Ovary (tissue), 7 donors: ENCODE measurements at regions not wholly inside any gene's neighbourhood (a gene's known extent, or its start where the extent isn't known, plus 50 kb on each side); places are given as distances from the start of the nearest gene placed in this dataset.

ENCODE experiments used
- DNase-seq, 5 donors: peaks; one replicate each; pipeline ENCODE4 v3.0.0-alpha.2; 2019 to 2020
- H3K27ac ChIP-seq, 2 donors: fragments of 200-600 bp; one replicate each; pipeline versions ENCODE4 v1.5.1 to v1.8.0; 2019 to 2022
- H3K27me3 ChIP-seq: fragments of 200-600 bp; one replicate; pipeline ENCODE4 v1.8.0; 2022
- H3K36me3 ChIP-seq: fragments of 200-600 bp; sonication (generic); one replicate; pipeline ENCODE4 v1.5.1; 2019
- H3K4me1 ChIP-seq: one replicate; pipeline ENCODE4 v1.8.1; 2013; ENCODE audit warnings: mild to moderate bottlenecking, moderate library complexity; ENCODE audit not compliant: insufficient read depth
- H3K4me3 ChIP-seq: fragments of 200-600 bp; sonication (generic); one replicate; pipeline ENCODE4 v1.5.1; 2017
- H3K9me3 ChIP-seq, 2 donors: fragments of 200-600 bp in 1 of 2; sonication (generic) in 1 of 2; one replicate each; pipeline versions ENCODE4 v1.5.1 to v1.8.1; 2013 to 2019; ENCODE audit warnings: mild to moderate bottlenecking in 1 of 2, moderate library complexity in 1 of 2
- EP300 ChIP-seq: sonication (generic); formaldehyde crosslinking; IDR thresholded peaks from one replicate; pipeline ENCODE4 v1.6.1; 2017; ENCODE audit warnings: antibody characterized with exemption
- POLR2A ChIP-seq: fragments of 450-650 bp; IDR thresholded peaks from one replicate; pipeline ENCODE4 v1.6.1; 2017; ENCODE audit warnings: antibody characterized with exemption, mild to moderate bottlenecking, moderate library complexity
- WGBS, 3 donors: extraction: QIAGEN DNeasy Blood & Tissue Kit in 1 of 3; methylation state at CpG; one replicate each; pipeline versions ENCODE4 v1.1.5 to v1.1.7; 2013 to 2017; 5-methylcytosine and 5-hydroxymethylcytosine counted together
- intact Hi-C, 4 donors: fragments of 100-400 bp; cut with DNase I; formaldehyde crosslinking; loops; one replicate each; pipeline versions ENCODE4 v1.11.0 to v1.15.1; 2022 to 2023
- TF ChIP-seq, protein P1 (sequence below), 3 donors: fragments of 450-650 bp in 2 of 3; fragments of 200-600 bp in 1 of 3; IDR thresholded peaks; one replicate each; pipeline versions ENCODE4 v1.5.1 to v1.8.0; 2016 to 2022; ENCODE audit warnings: antibody characterized with exemption in 3 of 3, mild to moderate bottlenecking in 1 of 3
- donor health status: DM: no; HTN: no; CAD: no; lungs with moderate emphysema.
- donor health status: DM: no; HTN: no; CAD: no.
- donor health status: Bipolar disorder and iron deficiency.
- donor health status: DM: no; HTN: no; CAD: no.
- donor health status: DM: yes; HTN: yes; CAD: no.

DNA sequence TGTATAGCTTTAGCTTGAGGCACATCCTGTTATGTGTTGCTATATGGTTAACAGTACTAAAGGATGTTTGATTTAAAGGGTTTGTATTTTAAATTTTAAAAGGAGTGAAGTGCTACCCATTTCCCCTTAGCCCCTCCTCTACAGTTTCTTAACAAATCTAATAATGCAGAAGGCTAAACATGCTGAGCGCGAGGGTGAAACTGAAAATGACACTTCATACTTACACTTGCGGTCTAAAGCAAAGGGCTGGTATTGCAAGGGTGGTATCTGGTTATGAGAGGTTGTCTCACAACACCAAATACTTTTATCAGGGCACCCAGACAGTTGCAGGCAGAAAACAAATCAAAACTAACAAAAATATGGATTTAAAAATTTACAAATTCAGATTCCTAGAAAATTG is 172.3 kb downstream of the SIPA1L2 start:
- no peak overlapping the region for H3K27ac ChIP-seq
- TF ChIP-seq, protein P1, sequence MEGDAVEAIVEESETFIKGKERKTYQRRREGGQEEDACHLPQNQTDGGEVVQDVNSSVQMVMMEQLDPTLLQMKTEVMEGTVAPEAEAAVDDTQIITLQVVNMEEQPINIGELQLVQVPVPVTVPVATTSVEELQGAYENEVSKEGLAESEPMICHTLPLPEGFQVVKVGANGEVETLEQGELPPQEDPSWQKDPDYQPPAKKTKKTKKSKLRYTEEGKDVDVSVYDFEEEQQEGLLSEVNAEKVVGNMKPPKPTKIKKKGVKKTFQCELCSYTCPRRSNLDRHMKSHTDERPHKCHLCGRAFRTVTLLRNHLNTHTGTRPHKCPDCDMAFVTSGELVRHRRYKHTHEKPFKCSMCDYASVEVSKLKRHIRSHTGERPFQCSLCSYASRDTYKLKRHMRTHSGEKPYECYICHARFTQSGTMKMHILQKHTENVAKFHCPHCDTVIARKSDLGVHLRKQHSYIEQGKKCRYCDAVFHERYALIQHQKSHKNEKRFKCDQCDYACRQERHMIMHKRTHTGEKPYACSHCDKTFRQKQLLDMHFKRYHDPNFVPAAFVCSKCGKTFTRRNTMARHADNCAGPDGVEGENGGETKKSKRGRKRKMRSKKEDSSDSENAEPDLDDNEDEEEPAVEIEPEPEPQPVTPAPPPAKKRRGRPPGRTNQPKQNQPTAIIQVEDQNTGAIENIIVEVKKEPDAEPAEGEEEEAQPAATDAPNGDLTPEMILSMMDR (IDR thresholded peaks at IDR 0.05), result no peak
- no peak for TF ChIP-seq POLR2A
- no peak for TF ChIP-seq EP300
- no peaks in the 10 kb centered on the region for H3K9me3 ChIP-seq
- 88 to 94% (median 92%) methylated on average over 3 of the region's 3 CpGs for WGBS, 3 donors
- H3K4me3 ChIP-seq, result no peak overlapping the region
- no peaks in the 10 kb centered on the region for H3K27me3 ChIP-seq
- intact Hi-C loops, result loop anchor here in 1 of 4 donors (1.0 kb wide), 1 partner anchor 45 kb away; no protein-coding TSS in a partner anchor
- no peaks in the 10 kb centered on the region for H3K4me1 ChIP-seq
- no peaks in the 10 kb centered on the region for H3K36me3 ChIP-seq
- DNase-seq, result no peak

DNA sequence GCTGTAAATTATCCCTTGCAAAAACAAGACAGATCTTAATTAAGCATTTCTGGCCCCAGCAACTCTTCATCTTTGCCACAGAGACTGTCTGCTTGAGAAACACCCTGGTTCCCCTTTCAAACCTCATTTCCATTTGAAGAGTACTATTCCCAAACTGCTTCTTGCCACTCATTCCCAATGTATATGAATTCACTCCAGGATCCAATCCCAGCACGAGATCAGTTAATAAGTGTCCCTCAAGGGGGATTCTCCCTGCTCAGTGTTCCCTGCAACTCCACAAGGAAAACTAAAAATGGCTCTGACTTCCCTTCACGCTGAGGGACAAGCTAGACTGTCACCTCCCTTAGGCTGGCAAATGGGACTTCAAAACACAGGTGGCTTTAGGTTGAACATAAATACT is 173.2 kb downstream of the SIPA1L2 start:
- no peak for DNase-seq
- Histone ChIP-seq H3K9me3 (no peaks in the 10 kb centered on the region), H3K4me3 (no peak overlapping the region), H3K27ac (no peak overlapping the region), H3K36me3 (no peaks in the 10 kb centered on the region), H3K27me3 (no peaks in the 10 kb centered on the region), H3K4me1 (peaks cover 2% of the 10 kb centered on the region)
- intact Hi-C loops, result loop anchor here in 1 of 4 donors (1.0 kb wide), 1 partner anchor 46 kb away; no protein-coding TSS in a partner anchor
- TF ChIP-seq, protein P1 (IDR thresholded peaks at IDR 0.05), result no peak
- TF ChIP-seq POLR2A (no peak), EP300 (no peak)
- WGBS, 3 donors, result 81 to 87% (median 85%) methylated on average over 2 of the region's 2 CpGs

DNA sequence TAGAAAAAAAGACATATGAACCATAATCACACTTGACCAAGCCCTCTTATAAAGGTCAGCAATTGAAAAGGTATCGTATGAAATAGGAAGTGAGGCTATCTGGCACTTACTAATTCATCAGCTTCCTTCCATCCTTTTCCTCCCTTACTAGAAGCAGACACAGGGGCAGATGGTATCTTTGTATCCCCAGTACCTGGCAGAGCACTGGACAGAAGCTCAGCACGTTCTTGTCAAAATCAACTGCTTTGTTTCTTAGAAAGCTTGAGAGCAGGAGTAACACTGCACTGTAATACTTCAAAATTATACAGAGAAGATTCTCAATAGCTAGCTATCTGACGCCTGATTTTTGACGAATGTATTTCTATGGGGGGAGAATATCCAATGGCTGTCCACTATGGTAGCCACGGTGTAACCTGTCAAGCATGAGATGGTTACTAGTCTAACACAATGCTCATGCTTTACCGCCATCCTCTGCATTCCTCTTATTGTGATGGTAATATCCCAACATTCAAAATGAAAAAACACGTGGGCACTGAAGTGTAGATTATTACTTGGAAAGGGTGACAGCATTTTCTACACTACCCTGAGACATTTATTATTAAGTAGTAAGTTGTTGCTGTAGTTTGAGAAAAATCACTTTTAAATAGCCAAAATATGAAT is 175.6 kb downstream of the SIPA1L2 start:
- H3K27ac ChIP-seq, result no peak overlapping the region
- intact Hi-C loops, result no loop called here
- no peak overlapping the region for H3K4me3 ChIP-seq
- peaks cover 2% of the 10 kb centered on the region for H3K4me1 ChIP-seq
- TF ChIP-seq, protein P1 (IDR thresholded peaks at IDR 0.05), result no peak
- TF ChIP-seq POLR2A (no peak), EP300 (no peak)
- no peak for DNase-seq
- H3K9me3 ChIP-seq, result no peaks in the 10 kb centered on the region
- no peaks in the 10 kb centered on the region for H3K27me3 ChIP-seq
- no peaks in the 10 kb centered on the region for H3K36me3 ChIP-seq
- 80 to 94% (median 93%) methylated on average over 7 of the region's 7 CpGs for WGBS, 3 donors

DNA sequence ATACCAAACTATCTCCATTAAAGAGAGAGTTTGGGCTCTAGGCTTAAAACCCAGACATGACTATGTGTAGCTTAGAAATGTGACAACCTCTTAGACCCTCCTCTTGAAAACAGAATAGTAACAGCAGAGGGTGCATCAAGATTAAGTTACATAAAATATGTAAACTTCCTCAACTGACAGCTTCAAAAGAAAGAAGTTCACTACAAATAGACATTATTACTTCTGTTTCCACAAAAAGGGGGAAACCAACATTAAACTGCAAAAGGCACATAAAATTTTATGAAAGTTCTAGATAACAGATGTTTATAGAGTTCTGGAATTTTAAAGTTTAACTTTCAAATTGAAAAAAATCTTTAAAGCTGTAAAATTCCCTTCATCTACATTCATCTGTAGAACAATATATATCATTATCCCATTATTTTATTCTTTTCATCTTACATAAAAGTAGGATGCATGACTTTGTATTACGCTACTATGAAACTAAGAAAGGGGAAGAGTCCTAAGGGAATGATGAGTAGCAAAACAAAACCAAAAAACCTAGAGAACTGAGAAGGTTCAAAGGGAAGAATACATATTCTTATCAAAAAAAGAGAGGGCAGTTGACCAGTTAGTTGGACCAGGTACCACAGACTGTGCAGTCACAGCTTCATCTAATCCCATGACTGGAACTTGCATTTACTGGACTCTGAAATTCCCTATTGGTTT is 177.0 kb downstream of the SIPA1L2 start:
- Histone ChIP-seq H3K4me1 (peaks cover 2% of the 10 kb centered on the region), H3K27me3 (no peaks in the 10 kb centered on the region), H3K27ac (no peak overlapping the region), H3K9me3 (no peaks in the 10 kb centered on the region), H3K4me3 (no peak overlapping the region), H3K36me3 (no peaks in the 10 kb centered on the region)
- no peak for TF ChIP-seq EP300
- TF ChIP-seq, protein P1 (IDR thresholded peaks at IDR 0.05), result no peak
- TF ChIP-seq POLR2A, result no peak
- intact Hi-C loops, result no loop called here
- no peak for DNase-seq
- 95 to 97% (median 96%) methylated on average over 1 of the region's 1 CpG for WGBS, 3 donors
